ENCODE measurements at regions not wholly inside any gene's neighbourhood (a gene's known extent, or its start where the extent isn't known, plus 50 kb on each side); places are given as distances from the start of the nearest gene placed in this dataset.
"Not testable (repeated sequence)": the region's sequence is repeated elsewhere in the genome, so short reads cannot be mapped to it uniquely, and the experiment has no call there.

DNA sequence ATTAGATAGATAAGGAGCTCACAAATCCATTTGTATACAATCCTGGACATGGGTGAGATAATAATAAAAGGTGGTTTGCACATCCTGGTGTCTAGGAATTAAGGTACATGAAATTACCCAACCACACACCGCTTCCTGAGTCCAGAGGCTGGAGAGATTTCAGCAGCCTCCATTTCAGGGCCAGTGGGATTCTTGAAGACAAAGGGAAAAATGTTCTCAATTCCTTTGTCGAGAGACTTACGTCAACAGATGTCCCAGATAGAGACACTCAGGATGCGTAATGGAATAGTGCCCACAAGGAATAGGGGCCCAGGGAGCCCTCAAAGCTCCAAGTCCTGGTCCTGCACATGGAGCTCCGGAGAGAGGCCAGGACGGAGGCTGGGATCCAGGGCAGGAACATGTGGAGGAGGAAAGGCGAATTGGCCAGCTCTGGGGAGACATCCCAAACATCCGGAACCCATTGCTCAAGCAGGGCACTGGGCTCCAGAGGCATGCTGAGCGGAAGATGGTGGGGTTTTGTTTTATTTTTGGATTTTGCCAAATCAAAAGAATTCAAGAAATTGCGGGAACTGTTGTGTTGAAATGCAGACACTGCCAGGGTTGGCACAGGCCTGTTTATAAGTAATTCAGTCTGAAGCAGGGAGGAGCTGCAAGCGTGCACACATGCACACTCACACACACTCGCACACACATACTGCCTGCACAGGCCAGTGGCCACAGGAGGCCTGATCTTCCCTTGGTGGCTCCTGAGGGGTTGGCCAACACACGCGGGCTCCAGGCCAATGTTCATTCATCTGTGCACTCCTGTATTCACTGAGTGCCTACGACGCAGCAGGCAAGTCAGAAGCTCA lies 97.2 kb downstream of the NOG start:
- peak; percentile 83 for DNase-seq (ENCODE audit: low spot score)

DNA sequence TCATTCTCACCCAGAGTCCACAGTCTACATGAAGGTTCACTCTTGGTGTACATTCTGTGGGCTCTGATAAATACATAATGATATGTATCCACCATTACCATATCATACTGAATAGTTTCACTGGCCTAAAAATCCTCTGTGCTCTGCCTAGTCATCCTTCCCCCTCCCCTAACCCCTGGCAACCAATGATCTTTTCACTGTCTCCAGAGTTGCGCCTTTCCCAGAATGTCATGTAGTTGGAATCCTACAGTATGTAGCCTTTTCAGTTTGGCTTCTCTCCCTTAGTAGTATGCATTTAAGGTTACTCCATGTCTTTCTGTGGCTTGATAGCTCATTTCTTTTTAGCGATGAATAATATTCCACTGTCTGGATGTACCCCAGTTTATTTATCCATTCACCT lies 101.3 kb downstream of the NOG start:
- no peak for DNase-seq (ENCODE audit: low spot score)

DNA sequence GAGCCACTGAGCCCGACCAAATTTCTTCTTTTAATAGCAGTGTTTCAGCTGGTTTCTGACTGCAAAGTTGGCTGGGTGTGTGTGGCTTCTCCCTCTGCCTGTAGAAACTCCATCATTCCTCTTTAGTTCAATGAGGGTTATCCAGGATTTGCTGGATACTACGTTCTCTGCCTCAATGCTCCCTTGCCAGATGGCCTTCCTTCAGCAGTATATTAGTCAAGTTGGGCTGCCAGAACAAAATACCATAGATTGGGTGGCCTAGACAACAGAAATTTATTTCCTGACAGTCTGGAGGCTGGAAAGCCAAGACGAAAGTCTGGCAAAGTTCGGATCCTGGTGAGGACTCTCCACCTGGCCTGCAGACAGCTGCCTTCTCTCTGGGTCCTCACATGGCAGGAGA lies 103.7 kb downstream of the NOG start:
- DNase-seq (ENCODE audit: low spot score) = no peak

DNA sequence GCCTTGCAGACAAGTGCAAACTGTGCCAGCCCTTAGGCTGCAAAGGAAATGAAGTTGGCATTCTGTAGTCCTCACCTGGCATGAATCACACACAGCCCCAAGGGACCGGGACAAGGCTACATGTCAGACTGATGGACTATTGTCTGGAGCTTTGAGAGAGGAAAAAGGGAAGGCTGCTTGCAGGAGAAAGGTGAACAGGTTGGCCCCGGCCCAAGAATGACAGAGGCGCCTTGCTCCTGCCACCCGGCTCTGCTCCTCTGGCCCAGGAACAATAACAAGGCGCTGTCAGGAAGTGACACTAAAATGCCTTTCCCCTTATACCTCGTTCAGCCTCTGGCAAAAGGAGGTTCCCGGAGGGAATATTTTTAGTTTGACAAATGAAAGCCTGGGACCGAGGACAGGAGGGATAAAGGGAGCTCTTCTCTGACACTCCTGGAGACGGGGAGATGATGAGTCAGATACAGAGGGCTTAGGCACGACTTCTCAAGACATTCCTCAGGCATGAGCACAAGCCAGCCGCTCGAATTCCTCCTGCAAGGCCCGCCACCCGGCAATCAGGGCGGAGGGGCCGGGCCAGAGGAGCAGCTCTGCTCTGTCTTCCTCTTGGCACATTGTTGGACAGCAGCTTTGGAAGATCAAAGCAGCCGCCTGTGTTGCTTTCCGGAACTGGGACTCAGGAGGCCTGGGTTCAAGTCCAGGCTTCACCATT lies 105.8 kb downstream of the NOG start:
- DNase-seq (ENCODE audit: low spot score) = peak; percentile 37

DNA sequence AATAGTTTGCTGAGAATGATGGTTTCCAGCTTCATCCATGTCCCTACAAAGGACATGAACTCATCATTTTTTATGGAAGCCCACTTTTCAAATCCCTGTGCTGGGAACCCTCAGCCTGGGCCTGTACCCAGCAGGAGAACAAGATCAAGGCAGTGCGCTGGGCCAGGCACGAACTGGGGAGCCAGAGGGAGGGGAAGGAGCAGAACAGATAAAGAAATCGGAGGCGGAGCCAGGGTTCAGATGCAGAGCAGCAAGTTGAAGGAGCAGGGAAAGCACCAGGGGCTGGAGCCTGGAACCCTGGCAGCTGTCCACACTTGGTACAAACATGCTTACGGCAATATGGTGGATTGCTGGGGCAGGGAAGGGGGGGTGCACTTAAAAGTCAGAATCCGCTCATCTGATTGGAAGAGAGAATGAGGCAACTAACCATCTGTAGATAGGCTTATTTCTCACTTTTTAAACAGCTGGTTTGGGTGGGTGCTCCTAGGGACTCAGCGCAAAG lies 107.5 kb downstream of the NOG start:
- no peak for DNase-seq (ENCODE audit: low spot score)

DNA sequence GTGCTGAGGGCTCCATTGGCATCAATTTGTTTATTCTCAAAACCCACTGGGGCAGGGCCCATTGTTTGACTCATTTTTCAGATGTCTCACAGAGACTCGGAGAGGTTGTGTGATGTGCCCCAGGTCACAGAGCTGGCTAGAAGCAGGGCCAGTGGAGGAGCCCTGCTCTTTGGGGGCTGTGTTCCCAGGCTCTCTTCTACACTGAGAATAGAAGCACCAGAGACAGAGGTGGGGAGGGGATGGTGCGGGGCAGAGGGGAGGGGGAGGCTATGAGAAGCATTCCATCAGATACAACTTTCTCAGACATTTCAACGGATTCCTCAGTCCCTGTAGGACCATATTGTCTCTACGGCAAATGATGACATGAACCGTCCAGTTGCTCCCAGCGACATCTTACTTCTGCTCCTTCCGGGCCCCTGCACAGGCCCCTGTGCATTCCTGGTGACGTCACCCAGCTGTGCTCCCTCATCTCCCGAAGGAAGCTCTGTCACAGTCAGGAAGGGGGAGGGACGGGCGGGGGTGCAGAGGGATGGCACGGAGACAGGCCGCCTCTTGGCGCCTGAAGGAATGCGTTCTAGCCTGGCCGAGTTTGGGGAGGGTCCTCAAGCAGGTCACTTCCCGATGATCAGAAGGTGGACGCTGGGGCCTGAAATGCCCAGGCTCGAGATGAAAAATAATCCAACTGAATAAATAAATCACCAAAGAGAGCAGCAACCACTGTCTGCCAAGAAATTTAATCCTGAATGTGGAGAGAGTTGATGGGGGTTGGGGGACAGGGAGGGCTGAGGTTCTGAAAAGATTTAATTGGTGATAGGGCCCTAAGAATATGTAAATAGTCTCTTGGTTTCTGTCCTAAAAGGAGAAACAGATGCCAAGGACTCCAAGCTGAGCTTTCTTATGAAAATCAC lies 114.1 kb downstream of the NOG start:
- no peak for DNase-seq (ENCODE audit: low spot score)

DNA sequence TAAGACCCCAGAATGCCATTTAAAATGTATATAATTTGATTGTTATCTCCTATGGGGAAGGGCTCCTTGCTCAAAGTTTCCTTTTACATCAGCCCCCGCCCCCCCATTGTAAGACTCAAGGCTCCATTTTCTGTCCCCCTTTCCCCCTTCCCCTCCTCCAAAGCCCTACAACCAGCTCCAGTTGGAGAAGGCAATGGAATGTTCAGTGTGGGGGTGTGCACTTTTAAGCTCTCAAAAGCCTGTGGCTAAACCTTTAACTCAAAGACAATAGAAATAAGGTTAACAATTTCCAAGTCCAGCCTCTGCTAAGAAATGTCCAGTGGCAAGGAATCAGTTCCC lies 114.7 kb downstream of the NOG start:
- no peak for DNase-seq (ENCODE audit: low spot score)

DNA sequence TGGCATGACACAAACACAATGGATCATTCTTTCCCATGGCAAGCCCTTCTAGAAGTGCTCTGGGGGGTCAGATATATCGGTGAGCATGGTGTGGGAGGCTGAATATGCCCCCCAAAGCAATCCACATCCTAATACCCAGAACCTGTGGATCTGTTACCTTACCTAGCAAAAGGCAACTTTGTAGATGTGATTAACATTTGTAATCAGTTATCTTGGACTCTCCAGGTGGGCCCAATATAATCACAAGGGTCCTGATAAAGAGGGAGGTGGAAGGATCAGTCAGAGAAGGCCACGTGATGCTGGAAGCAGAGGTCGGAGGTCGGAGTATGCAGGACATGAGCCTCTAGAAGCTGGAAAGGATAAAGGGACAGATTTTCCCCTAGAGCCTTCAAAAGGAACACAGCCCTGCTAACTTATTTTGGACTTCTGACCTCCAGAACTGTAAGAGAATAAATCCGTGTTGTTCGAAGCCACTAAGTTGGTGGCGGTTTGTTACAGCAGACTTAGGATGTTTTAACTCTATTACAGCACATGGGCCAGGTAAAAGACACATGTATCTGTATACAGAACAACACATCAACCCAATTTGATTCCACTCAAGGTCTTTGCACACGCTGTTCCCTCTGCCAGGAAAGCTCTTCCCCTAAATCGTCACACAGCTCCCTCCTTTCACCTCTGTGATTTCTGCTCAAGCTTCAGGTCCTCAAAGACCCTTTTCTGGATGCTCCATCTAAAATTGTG lies 115.3 kb downstream of the NOG start:
- no peak for DNase-seq (ENCODE audit: low spot score)

DNA sequence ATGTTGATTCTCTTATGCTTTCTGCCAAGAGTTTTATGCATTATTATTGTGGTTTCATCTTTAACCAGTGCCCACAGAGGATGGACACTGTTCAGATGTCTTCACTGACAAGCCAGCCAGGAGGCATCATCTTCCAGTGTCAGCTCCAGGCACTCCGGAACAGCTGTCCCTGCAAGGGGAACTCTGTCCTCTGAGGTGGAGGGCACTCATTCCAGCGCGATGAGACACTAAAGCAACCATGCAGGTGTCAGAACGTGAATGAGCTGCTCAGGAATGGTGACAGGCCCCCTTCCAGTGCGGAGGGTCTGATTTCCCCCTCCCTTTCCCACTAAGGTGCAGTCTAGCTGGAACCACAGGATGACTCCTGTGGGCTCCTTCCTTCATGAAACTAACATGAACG lies 117.5 kb downstream of the NOG start:
- no peak for DNase-seq (ENCODE audit: low spot score)

DNA sequence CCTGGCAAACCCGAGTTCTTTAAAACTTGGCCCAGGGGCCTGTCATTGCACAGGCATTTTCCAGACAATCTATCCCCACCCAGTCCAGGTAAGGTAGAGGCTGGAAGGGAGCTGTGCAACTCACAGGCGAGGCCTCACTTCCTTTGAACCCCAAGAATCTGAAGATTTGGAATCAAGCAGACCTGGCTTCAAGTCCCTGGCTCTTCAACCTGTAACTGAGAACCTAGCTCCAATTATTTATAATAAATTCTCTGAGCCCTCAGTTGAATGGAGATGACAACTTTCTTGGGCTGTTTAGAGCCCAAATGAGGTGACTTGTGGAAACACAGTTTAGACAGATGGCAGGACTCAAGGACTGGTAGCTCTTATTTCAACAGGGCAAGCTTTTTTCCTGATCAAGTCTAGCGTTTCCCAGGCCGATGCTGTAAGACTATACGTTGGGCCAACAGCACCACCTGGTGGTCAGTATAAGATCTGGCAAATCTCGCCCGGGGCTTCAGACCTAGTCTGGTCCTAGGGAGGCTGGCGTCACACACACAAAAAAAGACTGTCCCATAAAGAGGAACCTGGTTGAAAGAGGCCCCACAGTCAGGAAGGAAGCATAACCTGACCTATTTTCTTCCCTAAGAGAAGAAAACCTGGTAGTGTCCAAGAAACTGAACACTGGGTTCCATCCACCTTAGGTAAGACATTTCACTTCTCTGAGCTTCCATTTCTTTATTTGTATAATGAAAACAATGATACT lies 117.9 kb downstream of the C17orf67 start:
- DNase-seq (ENCODE audit: low spot score) = peak; percentile 86

DNA sequence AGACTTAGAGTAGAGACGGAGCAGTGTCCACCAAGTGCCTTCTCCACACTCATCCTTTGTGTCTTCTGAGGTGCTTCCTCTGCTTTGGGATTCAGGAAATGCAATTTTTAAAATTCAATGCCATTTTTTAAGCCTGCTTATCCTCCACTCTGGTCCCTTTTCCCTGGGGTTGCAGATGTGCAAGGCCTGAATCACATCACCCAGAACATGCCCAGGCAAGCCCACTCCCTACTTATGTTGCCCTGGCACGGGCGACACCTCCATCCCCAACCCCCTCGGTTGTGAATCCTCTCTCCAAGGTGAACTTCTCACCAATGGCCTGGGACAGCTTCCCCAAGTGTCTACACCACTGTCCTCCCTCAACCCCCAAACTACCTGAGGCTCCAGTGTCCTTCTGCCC lies 116.2 kb downstream of the C17orf67 start:
- no peak for DNase-seq (ENCODE audit: low spot score)

DNA sequence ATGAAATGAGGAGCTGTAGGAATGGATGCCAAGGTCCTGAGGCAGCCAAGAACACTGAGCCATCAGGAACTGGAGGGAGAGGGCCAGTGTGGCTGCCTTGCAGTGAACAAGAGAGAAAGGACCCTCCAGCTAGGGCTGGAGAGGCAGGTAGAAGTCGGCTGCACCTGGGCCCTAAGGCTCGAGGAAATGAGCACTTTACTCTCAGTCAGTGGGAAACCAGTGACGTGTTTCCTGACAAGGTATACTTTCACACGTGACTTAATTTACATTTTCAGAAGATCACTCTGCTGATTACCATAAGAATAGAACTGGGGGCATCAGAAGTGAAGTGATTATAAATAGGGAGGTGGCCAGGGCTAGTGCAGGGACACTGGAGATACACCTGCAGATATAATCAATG lies 115.2 kb downstream of the C17orf67 start:
- no peak for DNase-seq (ENCODE audit: low spot score)

DNA sequence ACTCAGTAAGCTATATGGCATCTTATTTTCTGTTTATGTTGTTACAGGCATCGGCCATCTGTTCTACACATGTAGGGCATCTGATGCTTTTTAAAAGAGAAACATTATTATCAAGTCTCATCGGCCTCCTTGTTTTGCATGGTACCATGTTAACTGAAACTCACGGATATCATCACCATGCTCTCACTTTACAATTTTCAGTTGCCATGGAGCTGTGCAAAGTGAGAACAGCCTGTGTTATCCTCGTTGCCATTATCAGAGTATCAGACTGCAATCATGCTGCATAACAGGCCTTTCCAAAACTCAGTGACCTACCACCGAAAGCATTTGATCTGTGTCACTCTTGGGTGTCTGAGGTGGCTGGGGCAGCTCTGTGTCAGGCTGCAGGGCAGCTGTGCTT lies 110.3 kb downstream of the C17orf67 start:
- no peak for DNase-seq (ENCODE audit: low spot score)

DNA sequence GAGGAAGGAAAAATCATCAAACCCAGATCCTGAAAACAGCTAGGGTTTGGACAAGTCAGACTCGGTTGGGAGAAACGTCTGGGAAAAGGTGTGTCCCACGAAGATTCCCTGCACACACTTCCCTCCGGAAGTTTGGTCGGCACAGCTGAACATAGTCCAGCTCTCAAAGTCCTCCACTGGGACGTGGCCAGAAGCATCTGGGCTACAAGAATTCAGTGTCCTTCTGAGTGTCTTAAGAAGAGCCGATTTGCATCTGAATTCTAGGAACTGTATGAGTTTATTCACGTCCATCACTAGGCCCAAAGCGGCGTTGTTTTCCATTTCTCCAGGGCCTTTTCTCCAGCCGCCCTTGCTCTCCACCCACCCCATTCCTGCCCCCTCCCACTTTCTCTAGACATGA lies 109.1 kb downstream of the C17orf67 start:
- DNase-seq (ENCODE audit: low spot score) = no peak

DNA sequence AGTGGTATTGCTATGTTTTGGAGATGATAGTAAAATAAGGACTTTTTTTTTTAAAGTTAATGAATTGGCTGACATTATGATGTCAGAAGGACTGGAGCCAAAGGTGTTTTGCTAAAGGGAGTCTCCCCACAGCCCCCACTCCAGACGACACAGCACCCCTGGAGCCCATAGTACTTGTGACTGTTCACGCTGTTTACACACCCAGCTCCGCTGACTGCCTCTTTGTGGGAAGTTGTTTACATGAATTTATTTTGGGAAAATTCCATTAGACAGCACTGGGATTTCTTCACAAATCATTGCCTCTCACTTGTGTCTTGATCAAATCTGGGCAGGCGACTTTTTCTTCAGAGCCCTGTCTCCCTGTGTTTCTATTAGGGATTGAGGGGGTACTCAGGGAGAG lies 108.6 kb downstream of the C17orf67 start:
- DNase-seq (ENCODE audit: low spot score) = no peak

DNA sequence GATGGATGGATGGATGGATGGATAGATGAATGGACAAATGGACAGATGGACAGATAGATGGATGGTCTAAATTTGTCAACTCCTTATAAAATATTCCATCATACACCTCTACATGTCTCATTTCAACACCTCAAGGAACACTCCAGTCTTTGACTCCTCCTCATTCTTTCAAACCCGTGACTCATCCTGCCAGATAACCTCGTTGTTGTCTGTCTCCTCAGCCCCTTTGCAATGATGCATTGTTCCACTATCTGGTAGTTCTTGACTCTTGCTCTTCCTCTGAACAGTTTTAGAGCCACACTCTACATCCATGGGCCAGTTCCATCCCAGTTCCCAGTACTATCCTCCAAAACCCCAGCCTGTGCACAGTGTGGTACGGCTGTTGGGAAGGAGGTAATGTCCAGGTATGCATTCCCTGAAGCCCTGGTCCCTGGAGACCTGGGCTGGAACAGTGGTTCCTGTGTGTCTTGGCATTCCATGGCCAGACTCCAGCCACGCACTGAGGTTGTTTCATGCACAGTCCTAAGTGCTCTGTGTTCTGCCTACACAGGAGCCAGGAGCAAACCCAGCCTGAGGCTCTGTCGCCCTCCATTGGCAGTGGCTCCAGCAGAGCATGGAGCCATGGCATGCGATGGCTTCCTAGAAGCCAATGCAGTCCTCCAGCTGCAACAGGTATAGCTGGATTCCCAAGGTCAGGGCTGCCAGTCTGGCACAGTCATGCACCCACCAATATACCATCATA lies 105.7 kb downstream of the C17orf67 start:
- no peak for DNase-seq (ENCODE audit: low spot score)

DNA sequence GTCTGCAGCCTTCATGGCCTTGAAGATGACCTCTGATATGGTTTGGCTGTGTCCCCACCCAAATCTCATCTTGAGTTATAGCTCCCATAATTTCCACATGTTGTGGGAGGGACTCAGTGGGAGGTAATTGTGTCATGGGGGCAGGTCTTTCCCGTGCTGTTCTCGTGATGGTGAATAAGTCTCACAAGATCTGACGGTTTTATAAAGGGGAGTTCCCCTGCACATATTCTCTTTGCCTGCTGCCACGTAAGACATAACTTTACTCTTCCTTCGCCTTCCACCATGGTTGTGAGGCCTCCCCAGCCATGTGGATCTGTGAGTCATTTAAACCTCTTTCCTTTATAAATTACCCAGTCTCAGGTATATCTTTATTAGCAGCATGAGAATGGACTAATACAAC lies 102.6 kb downstream of the C17orf67 start:
- not testable (repeated sequence) for DNase-seq (ENCODE audit: low spot score)

DNA sequence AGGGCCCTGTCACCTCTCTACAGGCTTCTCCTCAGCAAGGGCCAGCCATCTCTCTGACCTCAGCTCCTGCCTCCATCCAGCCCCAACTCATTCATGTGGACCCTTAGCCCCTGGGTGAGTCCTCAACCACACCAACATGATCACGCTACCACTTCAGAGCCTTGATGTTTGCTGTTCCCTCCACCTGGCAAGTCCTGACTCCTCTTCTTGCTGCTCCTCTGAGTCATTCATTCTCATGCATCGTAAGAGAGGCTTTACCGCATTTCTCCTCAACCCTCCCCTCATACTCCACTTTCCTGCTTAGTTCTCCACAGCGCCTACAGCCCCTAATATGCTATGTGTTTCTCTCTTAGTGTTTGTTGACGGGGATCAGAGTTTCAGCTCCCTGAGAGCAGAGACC lies 99.9 kb downstream of the C17orf67 start:
- no peak for DNase-seq (ENCODE audit: low spot score)

DNA sequence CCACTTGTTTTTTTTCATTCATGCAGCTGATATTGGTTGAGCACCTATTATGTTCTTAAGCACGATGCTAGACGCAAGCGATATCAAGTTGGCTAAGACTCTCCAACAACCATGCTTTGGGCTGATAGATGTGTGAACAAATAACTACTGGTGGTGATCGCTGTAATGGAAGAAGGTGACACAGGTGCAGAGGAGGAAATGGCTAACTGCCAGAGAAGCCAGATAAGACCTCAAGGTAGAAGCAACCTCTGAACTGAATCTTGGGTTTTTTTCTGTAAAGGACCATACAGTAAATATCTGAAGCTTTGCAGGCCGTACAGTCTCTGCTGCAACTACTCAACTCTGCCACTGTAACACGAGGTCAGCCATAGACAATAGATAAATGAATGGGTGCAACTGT lies 97.9 kb downstream of the C17orf67 start:
- DNase-seq (ENCODE audit: low spot score) = no peak

DNA sequence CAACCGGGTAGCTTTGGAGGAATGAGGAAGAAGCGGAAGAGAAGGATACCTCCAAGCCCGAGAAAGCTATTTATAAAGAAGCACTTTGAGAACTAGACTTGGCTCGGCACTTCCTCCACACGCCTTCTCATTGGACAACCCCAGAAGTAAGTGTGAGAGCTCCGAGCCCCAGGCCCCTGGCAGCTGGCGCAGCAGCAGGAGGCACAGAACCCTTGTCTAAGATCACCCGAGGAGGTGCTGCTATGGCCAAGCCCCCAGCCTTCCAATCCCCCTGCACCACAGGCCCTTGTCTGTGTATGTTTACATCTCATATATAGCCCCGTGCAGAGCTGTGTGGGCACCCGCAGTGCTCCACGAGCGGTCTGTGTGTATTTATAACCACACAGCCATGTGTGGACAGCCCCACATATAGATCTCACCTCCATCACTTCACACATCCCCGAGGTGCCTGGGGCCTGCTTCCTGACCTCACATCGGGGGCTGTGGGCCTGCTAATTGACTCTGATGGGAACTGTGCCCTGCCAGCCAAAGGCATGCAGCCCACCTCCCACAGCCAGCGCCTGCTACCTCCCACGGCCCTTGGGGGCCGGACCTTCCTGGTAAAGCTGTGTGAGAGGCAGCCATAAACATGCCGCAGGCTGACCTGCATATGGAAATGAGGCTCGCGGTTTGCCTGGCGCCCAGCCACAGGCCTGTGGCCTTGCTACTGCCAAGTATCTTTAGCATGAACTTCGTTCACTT lies 96.1 kb downstream of the C17orf67 start:
- no peak for DNase-seq (ENCODE audit: low spot score)
